LNCaP clone FGC (cell line): ENCODE measurements at regions not wholly inside any gene's neighbourhood (a gene's known extent, or its start where the extent isn't known, plus 50 kb on each side); places are given as distances from the start of the nearest gene placed in this dataset.

Source experiments
- DNase-seq: peaks from one replicate; pipeline ENCODE4 v3.0.0-alpha.2; 2011; ENCODE audit warnings: low read depth
- H3K4me3 ChIP-seq: 2 replicates; pipeline ENCODE4 v1.5.1; 2011; ENCODE audit warnings: mild to moderate bottlenecking, low read depth, low read length, control low read depth
- TF ChIP-seq, protein P1 (sequence below): IDR thresholded peaks from 2 replicates; pipeline ENCODE4 v1.5.1; 2012; ENCODE audit warnings: mild to moderate bottlenecking; ENCODE audit not compliant: control insufficient read depth, insufficient read depth; ENCODE audit errors: extremely low read depth

DNA sequence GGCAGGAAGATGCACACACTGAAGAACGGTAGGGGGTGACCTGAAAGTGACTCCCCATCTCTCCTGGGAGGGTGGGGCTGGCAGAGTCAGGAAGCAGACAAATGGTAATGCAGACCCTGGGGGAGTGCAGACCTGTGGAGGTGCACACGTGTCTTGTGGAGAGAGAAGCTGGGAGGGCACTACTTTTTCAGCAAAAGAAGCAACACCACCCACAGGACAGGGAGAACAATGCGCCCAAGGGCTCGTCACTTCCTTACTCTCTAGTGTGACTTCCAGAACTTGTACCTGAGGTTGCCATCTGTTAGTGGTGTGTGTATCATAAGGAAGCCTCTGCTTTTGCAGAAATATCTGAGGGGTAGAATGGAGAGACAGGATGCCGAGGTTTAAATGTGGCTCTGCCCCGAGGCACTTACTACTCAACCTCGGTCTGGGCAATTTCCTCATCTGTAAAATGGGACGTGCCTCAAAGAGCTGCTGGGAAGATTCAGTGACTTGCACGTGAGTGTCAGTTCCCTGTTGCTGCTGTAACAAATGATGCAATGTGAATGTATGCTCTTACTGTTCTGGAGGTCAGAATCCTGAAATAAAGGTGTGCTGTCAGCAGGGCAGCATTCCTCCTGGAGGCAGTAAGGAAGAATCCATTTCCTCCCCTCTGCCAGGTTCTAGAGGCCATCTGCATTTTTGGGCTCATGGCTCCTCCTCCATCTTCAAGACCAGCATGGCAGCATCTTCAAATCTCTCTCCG lies 323.4 kb downstream of the SHANK2 start:
- TF ChIP-seq, protein P1, sequence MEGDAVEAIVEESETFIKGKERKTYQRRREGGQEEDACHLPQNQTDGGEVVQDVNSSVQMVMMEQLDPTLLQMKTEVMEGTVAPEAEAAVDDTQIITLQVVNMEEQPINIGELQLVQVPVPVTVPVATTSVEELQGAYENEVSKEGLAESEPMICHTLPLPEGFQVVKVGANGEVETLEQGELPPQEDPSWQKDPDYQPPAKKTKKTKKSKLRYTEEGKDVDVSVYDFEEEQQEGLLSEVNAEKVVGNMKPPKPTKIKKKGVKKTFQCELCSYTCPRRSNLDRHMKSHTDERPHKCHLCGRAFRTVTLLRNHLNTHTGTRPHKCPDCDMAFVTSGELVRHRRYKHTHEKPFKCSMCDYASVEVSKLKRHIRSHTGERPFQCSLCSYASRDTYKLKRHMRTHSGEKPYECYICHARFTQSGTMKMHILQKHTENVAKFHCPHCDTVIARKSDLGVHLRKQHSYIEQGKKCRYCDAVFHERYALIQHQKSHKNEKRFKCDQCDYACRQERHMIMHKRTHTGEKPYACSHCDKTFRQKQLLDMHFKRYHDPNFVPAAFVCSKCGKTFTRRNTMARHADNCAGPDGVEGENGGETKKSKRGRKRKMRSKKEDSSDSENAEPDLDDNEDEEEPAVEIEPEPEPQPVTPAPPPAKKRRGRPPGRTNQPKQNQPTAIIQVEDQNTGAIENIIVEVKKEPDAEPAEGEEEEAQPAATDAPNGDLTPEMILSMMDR: no peak
- H3K4me3 ChIP-seq: no peak overlapping the region
- DNase-seq: no peak

DNA sequence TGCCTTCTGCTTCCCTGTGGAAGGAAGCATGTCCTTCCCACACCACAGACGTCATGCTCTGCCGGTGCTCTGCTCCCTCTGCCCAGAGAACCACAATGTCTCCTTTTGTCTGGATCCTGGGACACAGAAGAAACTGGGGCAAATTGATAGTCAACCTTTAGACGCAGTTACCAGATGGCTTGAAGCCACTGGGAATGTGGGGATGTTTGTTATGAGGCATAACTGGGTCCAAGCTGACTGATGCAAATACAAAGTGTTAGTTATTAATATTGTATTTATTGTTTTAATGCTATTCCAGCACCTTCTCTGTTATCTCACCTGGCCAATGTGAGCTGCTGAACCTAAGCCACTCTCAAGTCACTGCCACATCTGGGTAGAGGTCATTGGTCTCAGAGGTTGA lies 322.2 kb downstream of the SHANK2 start:
- TF ChIP-seq, protein P1: no peak
- DNase-seq: no peak
- no peak overlapping the region for H3K4me3 ChIP-seq

DNA sequence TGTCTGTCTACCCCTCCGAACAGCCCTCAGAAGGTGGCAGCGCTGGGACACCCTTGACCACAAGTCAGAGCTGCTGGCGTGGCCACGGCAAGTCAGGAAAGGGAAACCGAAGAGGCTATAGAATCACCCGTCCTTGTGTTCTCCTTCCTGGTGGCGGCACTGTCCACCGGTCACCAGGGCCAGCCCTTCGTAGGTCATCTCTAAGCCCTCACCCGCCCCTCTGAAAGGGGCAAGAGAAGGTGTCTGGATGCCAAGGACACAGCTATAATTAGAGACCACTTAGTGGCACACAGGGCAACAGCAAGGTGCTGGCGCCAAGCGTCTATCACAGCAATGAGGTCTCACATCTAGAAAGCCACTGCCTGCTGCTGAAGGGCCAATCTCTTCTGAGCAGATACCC lies 320.9 kb downstream of the SHANK2 start:
- H3K4me3 ChIP-seq: no peak overlapping the region
- TF ChIP-seq, protein P1: no peak
- no peak for DNase-seq

GRCh38 chr11:70933981-70934583 lies 318.3 kb downstream of the SHANK2 start:
- TF ChIP-seq, protein P1: no peak
- no peak overlapping the region for H3K4me3 ChIP-seq
- no peak for DNase-seq

- TF ChIP-seq, protein P1: no peak
- no peak overlapping the region for H3K4me3 ChIP-seq
- DNase-seq: no peak
These were observed 317.2 kb downstream of the SHANK2 start for GRCh38 chr11:70935006-70935768.

- DNase-seq: no peak
- no peak overlapping the region for H3K4me3 ChIP-seq
- TF ChIP-seq, protein P1: peak; percentile 30; the same call in 1 of the 2 replicates
These were observed 309.8 kb downstream of the SHANK2 start for GRCh38 chr11:70942593-70942992.
